SK-N-SH (cell line): ENCODE measurements at regions not wholly inside any gene's neighbourhood (a gene's known extent, or its start where the extent isn't known, plus 50 kb on each side); places are given as distances from the start of the nearest gene placed in this dataset.
A peak's percentile ranks its signal among the peaks of the same experiment; 100 is the strongest.

Experiments used
- CTCF ChIA-PET: fragments of 300-600, 350-600 bp; formaldehyde crosslinking; extraction: SDS; loops from one replicate; lab custom pipeline; 2021; lab: Yijun Ruan, JAX
- POLR2A ChIA-PET: fragments of 350-600 bp; sonication (Branson Sonifier 250); formaldehyde crosslinking; extraction: SDS; loops from one replicate; lab custom pipeline; 2020; ENCODE audit warnings: antibody characterized with exemption, inconsistent platforms; lab: Yijun Ruan, JAX
- DNase-seq: peaks from one replicate; pipeline ENCODE4 v3.0.0; 2012
- H2AFZ ChIP-seq: fragments of 200-600 bp; sonication (generic); 2 replicates; pipeline ENCODE4 v1.8.1; 2016; ENCODE audit warnings: antibody characterized with exemption, mild to moderate bottlenecking, low read depth
- H3F3A ChIP-seq: fragments of 200-600 bp; sonication (generic); replicated peaks from 2 replicates; pipeline ENCODE3; 2016; ENCODE audit warnings: antibody characterized with exemption, mild to moderate bottlenecking; ENCODE audit not compliant: insufficient read depth
- H3K27ac ChIP-seq, 2 experiments: fragments of 200-500 bp in 1 of 2; fragments of 200-600 bp in 1 of 2; sonication (Bioruptor generic) in 1 of 2; sonication (generic), shearing (Covaris generic) in 1 of 2; 2 replicates each; pipeline versions ENCODE4 v1.5.1 to v1.6.1; 2014 to 2016; ENCODE audit warnings: low read depth in 2 of 2, inconsistent platforms in 1 of 2, low read length in 1 of 2, mild to moderate bottlenecking in 1 of 2, mixed read lengths in 1 of 2
- H3K27me3 ChIP-seq: fragments of 200-600 bp; sonication (generic), shearing (Covaris generic); 2 replicates; pipeline ENCODE4 v1.6.1; 2016; ENCODE audit warnings: mixed run types; ENCODE audit not compliant: insufficient read depth
- H3K36me3 ChIP-seq, 2 experiments: fragments of 200-500 bp in 1 of 2; fragments of 200-600 bp in 1 of 2; sonication (Bioruptor generic) in 1 of 2; sonication (generic) in 1 of 2; replicated peaks in 1 of 2; 2 replicates each; pipeline versions ENCODE3 to v1.5.1; 2014 to 2016; ENCODE audit warnings: low read length in 1 of 2, mild to moderate bottlenecking in 1 of 2; ENCODE audit not compliant: insufficient read depth in 2 of 2, control insufficient read depth in 1 of 2
- H3K4me1 ChIP-seq, 2 experiments: fragments of 200-500 bp in 1 of 2; fragments of 200-600 bp in 1 of 2; sonication (Bioruptor generic) in 1 of 2; sonication (generic), shearing (Covaris generic) in 1 of 2; 2 replicates each; pipeline versions ENCODE4 v1.5.1 to v1.6.1; 2014 to 2016; ENCODE audit warnings: low read depth in 1 of 2, low read length in 1 of 2, mixed run types in 1 of 2; ENCODE audit not compliant: insufficient read depth in 2 of 2, control insufficient read depth in 1 of 2
- H3K4me2 ChIP-seq: fragments of 200-600 bp; sonication (generic), shearing (Covaris generic); 2 replicates; pipeline ENCODE4 v1.6.1; 2017; ENCODE audit warnings: mixed run types
- H3K4me3 ChIP-seq, 2 experiments: fragments of 200-500 bp in 1 of 2; fragments of 200-600 bp in 1 of 2; sonication (Bioruptor generic) in 1 of 2; sonication (generic), shearing (Covaris generic) in 1 of 2; 2 replicates each; pipeline versions ENCODE4 v1.5.1 to v1.8.1; 2014 to 2016; ENCODE audit warnings: low read depth in 2 of 2, inconsistent platforms in 1 of 2, low read length in 1 of 2, mild to moderate bottlenecking in 1 of 2, mixed read lengths in 1 of 2, moderate library complexity in 1 of 2
- H3K79me2 ChIP-seq: fragments of 200-600 bp; sonication (generic); 2 replicates; pipeline ENCODE4 v1.8.1; 2017; ENCODE audit warnings: mild to moderate bottlenecking; ENCODE audit not compliant: insufficient read depth
- H3K9ac ChIP-seq: fragments of 200-600 bp; sonication (generic); 2 replicates; pipeline ENCODE4 v1.6.1; 2017; ENCODE audit warnings: mixed run types
- H3K9me2 ChIP-seq: fragments of 200-600 bp; sonication (generic); 2 replicates; pipeline ENCODE4 v1.6.1; 2017; ENCODE audit warnings: mixed run types
- H3K9me3 ChIP-seq: fragments of 200-600 bp; sonication (generic); 2 replicates; pipeline ENCODE4 v1.6.1; 2017; ENCODE audit warnings: mixed run types, mild to moderate bottlenecking, moderate library complexity
- H4K20me1 ChIP-seq: fragments of 200-600 bp; sonication (generic); 2 replicates; pipeline ENCODE4 v1.6.1; 2017; ENCODE audit warnings: mild to moderate bottlenecking, mixed run types; ENCODE audit not compliant: insufficient read depth
- CTCF ChIP-seq: fragments of 200-600 bp; sonication (generic); IDR thresholded peaks from 2 replicates; pipeline ENCODE4 v1.6.1; 2017; ENCODE audit warnings: antibody characterized with exemption, mild to moderate bottlenecking, moderate library complexity
- ELF1 ChIP-seq: IDR thresholded peaks from 2 replicates; pipeline ENCODE4 v1.4.0; 2012
- FOXJ3 ChIP-seq: sonication (generic); formaldehyde crosslinking; IDR thresholded peaks from 2 replicates; pipeline ENCODE4 v1.5.1; 2020; ENCODE audit warnings: mild to moderate bottlenecking, missing genetic modification reagents
- FOXM1 ChIP-seq: IDR thresholded peaks from 2 replicates; pipeline ENCODE4 v1.4.0; 2012; ENCODE audit warnings: low read depth, mild to moderate bottlenecking
- GABPA ChIP-seq: IDR thresholded peaks from 2 replicates; pipeline ENCODE4 v1.4.0; 2012; ENCODE audit warnings: low read depth, mild to moderate bottlenecking
- IRF3 ChIP-seq: fragments of 150-350 bp; IDR thresholded peaks from 2 replicates; pipeline ENCODE4 v1.6.1; 2016; ENCODE audit warnings: mild to moderate bottlenecking, low read depth, low read length
- MAX ChIP-seq: IDR thresholded peaks from 2 replicates; pipeline ENCODE4 v1.4.0; 2012; ENCODE audit warnings: low read depth
- MXI1 ChIP-seq: IDR thresholded peaks from 2 replicates; pipeline ENCODE4 v1.6.1; 2012; ENCODE audit warnings: mild to moderate bottlenecking, low read depth, low read length, improper control_type of control experiment
- NRF1 ChIP-seq: IDR thresholded peaks from 2 replicates; pipeline ENCODE4 v1.6.1; 2012; ENCODE audit warnings: low read depth, mild to moderate bottlenecking, low read length
- RAD21 ChIP-seq: IDR thresholded peaks from 2 replicates; pipeline ENCODE4 v1.6.1; 2012; ENCODE audit warnings: mild to moderate bottlenecking, low read length
- REST ChIP-seq: IDR thresholded peaks from 2 replicates; pipeline ENCODE4 v1.6.1; 2012; ENCODE audit warnings: mild to moderate bottlenecking, low read depth, low read length, moderate library complexity
- RFX5 ChIP-seq: IDR thresholded peaks from 2 replicates; pipeline ENCODE4 v1.6.1; 2012; ENCODE audit warnings: mild to moderate bottlenecking, improper control_type of control experiment, low read length
- RXRA ChIP-seq: IDR thresholded peaks from 2 replicates; pipeline ENCODE4 v1.4.0; 2012; ENCODE audit warnings: low read depth, mild to moderate bottlenecking, borderline replicate concordance
- SIN3A ChIP-seq: IDR thresholded peaks from 2 replicates; pipeline ENCODE4 v1.6.1; 2012; ENCODE audit warnings: low read depth, mild to moderate bottlenecking, low read length, moderate library complexity, borderline replicate concordance
- TAF1 ChIP-seq: IDR thresholded peaks from 2 replicates; pipeline ENCODE4 v1.6.1; 2012; ENCODE audit warnings: low read depth, mild to moderate bottlenecking, low read length, moderate library complexity, borderline replicate concordance
- TCF12 ChIP-seq: IDR thresholded peaks from 2 replicates; pipeline ENCODE4 v1.4.0; 2012
- TEAD4 ChIP-seq: IDR thresholded peaks from 2 replicates; pipeline ENCODE4 v1.4.0; 2012; ENCODE audit warnings: mild to moderate bottlenecking, borderline replicate concordance; ENCODE audit not compliant: insufficient read depth
- USF2 ChIP-seq: fragments of 150-350 bp; IDR thresholded peaks from 2 replicates; pipeline ENCODE4 v1.6.1; 2017; ENCODE audit warnings: antibody characterized with exemption, low read length, low read depth, borderline replicate concordance
- YY1 ChIP-seq: IDR thresholded peaks from 2 replicates; pipeline ENCODE4 v1.4.0; 2012; ENCODE audit warnings: low read depth, mild to moderate bottlenecking
- ZBTB33 ChIP-seq: IDR thresholded peaks from 2 replicates; pipeline ENCODE4 v1.4.0; 2012; ENCODE audit warnings: low read depth, borderline replicate concordance
- WGBS: methylation state at CpG from one replicate; pipeline ENCODE4 v1.1.6; 2017; ENCODE audit warnings: low lambda C conversion rate; 5-methylcytosine and 5-hydroxymethylcytosine counted together

GRCh38 chr17:79224903-79225302 is 150.3 kb downstream of the ENGASE start:
- 51% methylated on average over 5 of the region's 5 CpGs for WGBS
- CTCF ChIA-PET: interaction anchor here (0.8 to 4.8 kb wide), 9 partner anchors 18 to 484 kb away, joined by 3 to 52 read pairs (median 4); no protein-coding TSS in a partner anchor

More at GRCh38 chr17:79224903-79225302, 150.3 kb downstream of the ENGASE start:
- H3K4me1 ChIP-seq: peaks cover 0 to 29% of the 10 kb centered on the region in 2 experiments; a peak in 2 of 4 replicates
- no peak for DNase-seq
- TF ChIP-seq RXRA: no peak
- TF ChIP-seq FOXJ3: no peak
- TF ChIP-seq ELF1: no peak
- no peak for TF ChIP-seq USF2
- TF ChIP-seq ZBTB33: no peak
- TF ChIP-seq SIN3A: no peak
- no peak for TF ChIP-seq MXI1
- no peak for TF ChIP-seq RAD21
- TF ChIP-seq YY1: no peak
- no peak for TF ChIP-seq NRF1
- TF ChIP-seq TAF1: no peak
- no peak for TF ChIP-seq TCF12
- no peak for TF ChIP-seq FOXM1
- TF ChIP-seq REST: no peak
- TF ChIP-seq CTCF: no peak
- no peak for TF ChIP-seq RFX5
- no peak for TF ChIP-seq IRF3
- TF ChIP-seq MAX: no peak
- TF ChIP-seq TEAD4: no peak
- TF ChIP-seq GABPA: no peak
- TF ChIP-seq, all 33 proteins: peak for 0
- peaks cover 9% of the 10 kb centered on the region; the same call in 1 of the 2 replicates for H3K27me3 ChIP-seq
- H3K9ac ChIP-seq: no peak overlapping the region
- no peaks in the 10 kb centered on the region for H3F3A ChIP-seq
- no peak overlapping the region for H3K4me3 ChIP-seq
- no peaks in the 10 kb centered on the region for H4K20me1 ChIP-seq
- H3K4me2 ChIP-seq: no peak overlapping the region
- no peaks in the 10 kb centered on the region for H3K79me2 ChIP-seq
- no peaks in the 10 kb centered on the region for H3K9me3 ChIP-seq
- no peak overlapping the region for H2AFZ ChIP-seq
- peak overlapping the region in 1 of 2 experiments; percentile 40; a peak in 1 of 4 replicates for H3K27ac ChIP-seq
- H3K36me3 ChIP-seq: no peaks in the 10 kb centered on the region
- no peaks in the 10 kb centered on the region for H3K9me2 ChIP-seq
- POLR2A ChIA-PET: no interaction called here
